Heart right ventricle (tissue), 16 donors: ENCODE measurements at regions not wholly inside any gene's neighbourhood (a gene's known extent, or its start where the extent isn't known, plus 50 kb on each side); places are given as distances from the start of the nearest gene placed in this dataset.

Experiments used
- ATAC-seq, 8 donors: fragments of 200-7000 bp; cut with Tn5 transposase; one replicate each; pipeline ENCODE4 v1.9.1; 2020; ENCODE audit warnings: mild to moderate bottlenecking in 8 of 8, moderate library complexity in 8 of 8, moderate number of reproducible peaks in 1 of 8
- DNase-seq, 2 donors: peaks; one replicate each; pipeline ENCODE4 v3.0.0-alpha.2; 2020
- H3K27ac ChIP-seq, 10 donors: fragments of 200-600 bp; sonication (generic) in 2 of 10; one replicate each; pipeline versions ENCODE4 v1.5.0 to v1.8.0; 2020 to 2022; ENCODE audit warnings: mild to moderate bottlenecking in 3 of 10
- H3K27me3 ChIP-seq, 7 donors: fragments of 200-600 bp; one replicate each; pipeline ENCODE4 v1.8.0; 2021 to 2022; ENCODE audit warnings: mild to moderate bottlenecking in 2 of 7
- H3K36me3 ChIP-seq, 9 donors: fragments of 200-600 bp; sonication (generic) in 1 of 9; one replicate each; pipeline versions ENCODE4 v1.5.0 to v1.8.0; 2020 to 2022; ENCODE audit warnings: mild to moderate bottlenecking in 2 of 9
- H3K4me1 ChIP-seq, 9 donors: fragments of 200-600 bp; sonication (generic) in 1 of 9; one replicate each; pipeline versions ENCODE4 v1.5.0 to v1.8.0; 2020 to 2022; ENCODE audit warnings: mild to moderate bottlenecking in 4 of 9
- H3K4me3 ChIP-seq, 10 donors: fragments of 200-600 bp; sonication (generic) in 2 of 10; one replicate each; pipeline versions ENCODE4 v1.5.0 to v1.8.0; 2020 to 2022; ENCODE audit warnings: mild to moderate bottlenecking in 7 of 10, moderate library complexity in 2 of 10
- H3K9me3 ChIP-seq, 11 donors: fragments of 200-600 bp in 10 of 11; sonication (generic) in 2 of 11; one replicate each; pipeline versions ENCODE4 v1.5.0 to v1.8.0; 2013 to 2022; ENCODE audit warnings: mild to moderate bottlenecking in 2 of 11, control low read depth in 1 of 11, moderate library complexity in 1 of 11
- CTCF ChIP-seq, 9 donors: fragments of 200-600 bp; sonication (generic) in 2 of 9; IDR thresholded peaks; one replicate each; pipeline versions ENCODE4 v1.5.0 to v1.8.0; 2021 to 2022; ENCODE audit warnings: antibody characterized with exemption in 9 of 9, mild to moderate bottlenecking in 5 of 9, moderate library complexity in 1 of 9
- WGBS, 2 donors: extraction: QIAGEN DNeasy Blood & Tissue Kit; methylation state at CpG; one replicate each; pipeline ENCODE4 v1.1.7; 2013; ENCODE audit warnings: inconsistent platforms in 1 of 2; 5-methylcytosine and 5-hydroxymethylcytosine counted together
- intact Hi-C, 10 donors: fragments of 100-400 bp; cut with DNase I; formaldehyde crosslinking; loops; one replicate each; pipeline versions ENCODE4 v1.11.1 to v1.14.2; 2022
- donor health status: Arrhythmogenic right ventricular cardiomyopathy.
- donor health status: ischemic (EF 13 %, LVEDD 7.1; RV severe dilation, severe dysfunction).
- donor health status: healthy with polysubstance abuse.
- donor health status: DM: no; HTN: yes; CAD: no.
- donor health status: DM: no; HTN: no; CAD: no.
- donor health status: ischemic (EF 25% LVEDD 6.9; RV normal size, moderate dysfunction).
- donor health status: ischemic (EF 25% LVEDD 5.7; RV mildly dilated, moderate dysfunction).
- donor health status: healthy.
- donor health status: DM: yes; HTN: yes; CAD: no.
- donor health status: Ischemic cardiomyopathy.
- donor health status: ischemic (EF 35%, LVEDD 5.7; RV mildly dilated, moderate dysfunction).
- donor health status: nonischemic (EF 11% LVEDD 7.7; RV severe dilation, severe dysfunction).
- donor health status: DM: yes; HTN: yes; CAD: no.
- donor health status: PGD.
- donor health status: ischemic (EF 29% LVEDD 5.4; RV normal size, mild dysfunction).
- donor health status: nonischemic (EF 23%, LVEDD 6.1; RV moderate dilation, normal function).

GRCh38 chr22:22984967-22985366, 85.4 kb upstream of the GNAZ start:
- H3K4me1 ChIP-seq = no peaks in the 10 kb centered on the region
- ATAC-seq (no peak), DNase-seq (no peak)
- H3K27me3 ChIP-seq = peaks cover 0 to 15% (median 5%) of the 10 kb centered on the region in 7 donors
- peaks cover 0 to 22% (median 6%) of the 10 kb centered on the region in 11 donors for H3K9me3 ChIP-seq
- no peak overlapping the region for H3K4me3 ChIP-seq
- intact Hi-C loops = no loop called here
- no peak overlapping the region for H3K27ac ChIP-seq
- WGBS, 2 donors = 94 to 95% methylated on average over 2 of the region's 2 CpGs
- no peaks in the 10 kb centered on the region for H3K36me3 ChIP-seq
- TF ChIP-seq CTCF (IDR thresholded peaks at IDR 0.05) = no peak

- Histone ChIP-seq H3K4me1 (no peaks in the 10 kb centered on the region), H3K4me3 (no peak overlapping the region), H3K36me3 (no peaks in the 10 kb centered on the region), H3K9me3 (peaks cover 0 to 11% (median under 1%) of the 10 kb centered on the region in 11 donors), H3K27me3 (peaks cover 0 to 15% (median 5%) of the 10 kb centered on the region in 7 donors), H3K27ac (no peak overlapping the region)
- DNase-seq = no peak
- no peak for ATAC-seq
- 73 to 84% methylated on average over 2 of the region's 2 CpGs for WGBS, 2 donors
- TF ChIP-seq CTCF (IDR thresholded peaks at IDR 0.05) = no peak
- intact Hi-C loops = no loop called here
Measured at GRCh38 chr22:22986008-22986407, 84.3 kb upstream of the GNAZ start.

GRCh38 chr22:22986640-22987039, 83.7 kb upstream of the GNAZ start:
- H3K4me3 ChIP-seq = no peak overlapping the region
- no peak for TF ChIP-seq CTCF (IDR thresholded peaks at IDR 0.05)
- no peak overlapping the region for H3K27ac ChIP-seq
- peaks cover 0 to 15% (median 5%) of the 10 kb centered on the region in 7 donors for H3K27me3 ChIP-seq
- intact Hi-C loops = no loop called here
- peaks cover 0 to 6% (median 0%) of the 10 kb centered on the region in 11 donors for H3K9me3 ChIP-seq
- DNase-seq (no peak), ATAC-seq (no peak)
- H3K4me1 ChIP-seq = no peaks in the 10 kb centered on the region
- WGBS, 2 donors = 72 to 88% methylated on average over 3 of the region's 3 CpGs
- H3K36me3 ChIP-seq = no peaks in the 10 kb centered on the region

GRCh38 chr22:22988150-22988549, 82.2 kb upstream of the GNAZ start:
- H3K4me3 ChIP-seq = no peak overlapping the region
- ATAC-seq (no peak), DNase-seq (no peak)
- 31 to 47% methylated on average over 3 of the region's 3 CpGs for WGBS, 2 donors
- H3K27me3 ChIP-seq = peaks cover 0 to 20% (median 5%) of the 10 kb centered on the region in 7 donors
- TF ChIP-seq CTCF (IDR thresholded peaks at IDR 0.05) = no peak
- intact Hi-C loops = no loop called here
- no peaks in the 10 kb centered on the region for H3K9me3 ChIP-seq
- no peaks in the 10 kb centered on the region for H3K36me3 ChIP-seq
- H3K4me1 ChIP-seq = no peaks in the 10 kb centered on the region
- H3K27ac ChIP-seq = no peak overlapping the region
